Gastrocnemius medialis (tissue), 4 donors: ENCODE measurements at regions not wholly inside any gene's neighbourhood (a gene's known extent, or its start where the extent isn't known, plus 50 kb on each side); places are given as distances from the start of the nearest gene placed in this dataset.

Experiments
- ATAC-seq, 2 donors: fragments of 150-250 bp; one replicate each; pipeline ENCODE4 v1.9.1; 2016
- DNase-seq, 2 donors: peaks; one replicate each; pipeline ENCODE4 v3.0.0-alpha.2; 2019
- H3K27ac ChIP-seq, 4 donors: fragments of 200-600 bp; sonication (generic); 1 replicate in 1 of 4; 2 replicates in 3 of 4; pipeline ENCODE4 v1.5.1; 2016 to 2018; ENCODE audit warnings: mild to moderate bottlenecking in 2 of 4, moderate library complexity in 1 of 4
- H3K27me3 ChIP-seq, 3 donors: fragments of 200-600 bp; sonication (generic) in 2 of 3; 1 replicate in 1 of 3; 2 replicates in 2 of 3; pipeline versions ENCODE4 v1.5.1 to v1.6.0; 2016 to 2019; ENCODE audit warnings: mild to moderate bottlenecking in 1 of 3, moderate library complexity in 1 of 3
- H3K36me3 ChIP-seq, 2 donors: fragments of 200-600 bp; sonication (generic) in 1 of 2; one replicate each; pipeline ENCODE4 v1.5.1; 2017 to 2018
- H3K4me1 ChIP-seq, 2 donors: fragments of 200-600 bp; sonication (generic) in 1 of 2; one replicate each; pipeline ENCODE4 v1.5.1; 2016 to 2017; ENCODE audit warnings: mild to moderate bottlenecking in 2 of 2
- H3K4me3 ChIP-seq, 4 donors: fragments of 200-600 bp; sonication (generic) in 3 of 4; 1 replicate in 1 of 4; 2 replicates in 3 of 4; pipeline ENCODE4 v1.5.1; 2016 to 2019; ENCODE audit warnings: mild to moderate bottlenecking in 2 of 4
- H3K9me3 ChIP-seq, 3 donors: fragments of 200-600 bp; sonication (generic) in 2 of 3; 1 replicate in 1 of 3; 2 replicates in 2 of 3; pipeline ENCODE4 v1.5.1; 2016 to 2019
- POLR2A ChIP-seq, 2 donors: fragments of 450-650 bp; IDR thresholded peaks; one replicate each; pipeline ENCODE4 v1.6.1; 2017; ENCODE audit warnings: antibody characterized with exemption in 2 of 2, mild to moderate bottlenecking in 2 of 2, moderate library complexity in 2 of 2
- in situ Hi-C, 4 donors: fragments of 200-750 bp; cut with MboI; loops; one replicate each; pipeline versions ENCODE4 v1.15.0 to v1.8.0; 2017; ENCODE audit warnings: low sequenced_read_pairs in 4 of 4
- intact Hi-C: fragments of 100-400 bp; cut with DNase I; formaldehyde crosslinking; loops from one replicate; pipeline ENCODE4 v1.15.1; 2023; ENCODE audit warnings: low total_unique reads
- TF ChIP-seq, protein P1 (sequence below), 5 experiments: fragments of 450-650 bp in 3 of 5; fragments of 200-600 bp in 2 of 5; sonication (generic) in 2 of 5; IDR thresholded peaks in 4 of 5; conservative IDR thresholded peaks in 1 of 5; 1 replicate in 4 of 5; 2 replicates in 1 of 5; pipeline ENCODE4 v1.5.1; 2016 to 2019; ENCODE audit warnings: antibody characterized with exemption in 5 of 5, mild to moderate bottlenecking in 3 of 5, moderate library complexity in 3 of 5

DNA sequence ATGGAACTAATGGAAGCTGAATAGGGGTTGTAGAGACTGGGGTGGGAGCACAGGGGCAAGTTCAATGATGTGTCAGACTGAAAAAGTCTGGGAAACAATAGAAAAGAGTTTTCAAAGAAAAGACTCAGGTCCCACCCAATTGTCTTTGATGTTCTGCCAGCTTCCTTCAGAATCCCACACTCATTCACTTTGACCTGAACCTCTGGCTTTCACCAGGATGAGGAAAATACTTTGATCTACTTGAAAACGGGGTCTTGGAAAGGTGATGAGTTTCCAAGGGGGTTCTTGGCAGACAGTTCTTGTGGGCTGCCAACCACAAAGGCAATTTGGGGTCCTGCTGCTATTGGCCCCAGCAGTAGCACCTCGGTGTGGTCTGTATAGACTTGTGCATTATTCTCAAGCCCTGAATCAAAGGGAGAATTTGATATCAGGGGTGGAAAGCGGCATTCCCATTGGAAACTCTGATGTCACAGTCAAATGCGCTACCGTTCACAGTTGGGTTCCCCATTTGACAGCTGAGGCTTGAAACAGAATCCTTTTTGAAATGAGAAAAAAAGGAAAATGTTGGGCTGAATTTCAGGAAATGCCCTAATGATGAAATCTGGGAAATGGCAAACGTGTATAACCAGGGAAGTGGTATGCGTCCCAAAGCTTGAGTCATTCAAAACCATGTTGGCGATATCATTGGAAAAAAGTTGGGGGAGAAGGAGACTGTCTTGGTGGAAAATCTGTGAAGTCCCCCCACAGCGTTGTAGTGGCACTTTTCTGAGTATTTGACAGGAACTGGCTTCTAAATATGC is 229.2 kb upstream of the LRTM1 start:
- TF ChIP-seq, protein P1, sequence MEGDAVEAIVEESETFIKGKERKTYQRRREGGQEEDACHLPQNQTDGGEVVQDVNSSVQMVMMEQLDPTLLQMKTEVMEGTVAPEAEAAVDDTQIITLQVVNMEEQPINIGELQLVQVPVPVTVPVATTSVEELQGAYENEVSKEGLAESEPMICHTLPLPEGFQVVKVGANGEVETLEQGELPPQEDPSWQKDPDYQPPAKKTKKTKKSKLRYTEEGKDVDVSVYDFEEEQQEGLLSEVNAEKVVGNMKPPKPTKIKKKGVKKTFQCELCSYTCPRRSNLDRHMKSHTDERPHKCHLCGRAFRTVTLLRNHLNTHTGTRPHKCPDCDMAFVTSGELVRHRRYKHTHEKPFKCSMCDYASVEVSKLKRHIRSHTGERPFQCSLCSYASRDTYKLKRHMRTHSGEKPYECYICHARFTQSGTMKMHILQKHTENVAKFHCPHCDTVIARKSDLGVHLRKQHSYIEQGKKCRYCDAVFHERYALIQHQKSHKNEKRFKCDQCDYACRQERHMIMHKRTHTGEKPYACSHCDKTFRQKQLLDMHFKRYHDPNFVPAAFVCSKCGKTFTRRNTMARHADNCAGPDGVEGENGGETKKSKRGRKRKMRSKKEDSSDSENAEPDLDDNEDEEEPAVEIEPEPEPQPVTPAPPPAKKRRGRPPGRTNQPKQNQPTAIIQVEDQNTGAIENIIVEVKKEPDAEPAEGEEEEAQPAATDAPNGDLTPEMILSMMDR (IDR thresholded peaks at IDR 0.05 in 4 of 5, conservative IDR thresholded peaks at IDR 0.05 in 1 of 5): no peak
- no peak for TF ChIP-seq POLR2A (IDR thresholded peaks at IDR 0.05)
- Histone ChIP-seq H3K4me1 (no peaks in the 10 kb centered on the region), H3K27ac (no peak overlapping the region), H3K36me3 (no peaks in the 10 kb centered on the region), H3K4me3 (no peak overlapping the region), H3K9me3 (no peaks in the 10 kb centered on the region), H3K27me3 (peaks cover 0 to 3% (median 2%) of the 10 kb centered on the region in 3 donors)
- intact Hi-C loops (no loop called here), in situ Hi-C loops (no loop called here)
- DNase-seq: no peak
- ATAC-seq: no peak

DNA sequence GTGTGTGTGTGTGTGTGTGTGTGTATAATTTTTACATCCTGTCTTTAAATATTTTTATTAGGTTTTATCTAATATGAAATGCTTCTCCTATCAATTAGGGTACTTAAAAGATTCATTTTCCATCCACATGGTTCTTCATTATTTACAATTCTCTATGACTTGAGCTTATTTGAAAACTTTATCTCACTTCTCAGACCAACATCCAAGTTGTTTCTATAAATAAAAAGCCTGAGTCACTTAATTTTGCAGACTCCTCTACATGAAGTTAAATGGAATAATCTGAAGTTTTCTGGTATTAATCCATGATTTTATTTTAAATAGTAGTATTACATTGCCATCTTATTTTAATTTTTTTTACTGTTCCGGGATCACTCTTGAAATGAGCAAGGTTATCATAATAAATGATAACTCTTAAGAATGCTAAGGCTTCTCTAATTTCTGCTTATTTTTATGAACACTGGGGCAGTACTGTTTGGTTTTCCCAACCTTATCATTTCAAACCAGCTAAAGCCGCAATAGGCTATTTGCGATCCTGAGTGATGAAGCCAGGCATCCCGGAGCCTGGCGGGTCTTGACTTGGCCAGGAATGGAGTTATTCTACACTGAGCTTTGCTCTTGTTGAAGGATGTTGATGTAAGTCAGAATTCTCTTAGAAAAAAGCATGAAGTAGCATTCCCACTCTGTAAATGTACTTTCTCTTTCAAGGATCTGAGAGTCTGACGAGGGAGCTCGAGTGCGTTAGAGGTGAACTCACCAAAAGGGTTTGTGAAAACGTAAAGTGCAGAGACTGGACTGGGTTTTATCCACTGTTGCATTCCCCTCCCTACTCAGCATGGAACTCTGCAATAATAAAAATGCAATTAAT is 220.2 kb upstream of the LRTM1 start:
- Histone ChIP-seq H3K36me3 (no peaks in the 10 kb centered on the region), H3K4me1 (no peaks in the 10 kb centered on the region), H3K4me3 (no peak overlapping the region), H3K27me3 (peaks cover 0 to 3% (median 0%) of the 10 kb centered on the region in 3 donors), H3K27ac (no peak overlapping the region), H3K9me3 (no peaks in the 10 kb centered on the region)
- DNase-seq (no peak), ATAC-seq (no peak)
- no peak for TF ChIP-seq POLR2A (IDR thresholded peaks at IDR 0.05)
- TF ChIP-seq, protein P1 (IDR thresholded peaks at IDR 0.05 in 4 of 5, conservative IDR thresholded peaks at IDR 0.05 in 1 of 5): no peak
- in situ Hi-C loops (no loop called here), intact Hi-C loops (no loop called here)

DNA sequence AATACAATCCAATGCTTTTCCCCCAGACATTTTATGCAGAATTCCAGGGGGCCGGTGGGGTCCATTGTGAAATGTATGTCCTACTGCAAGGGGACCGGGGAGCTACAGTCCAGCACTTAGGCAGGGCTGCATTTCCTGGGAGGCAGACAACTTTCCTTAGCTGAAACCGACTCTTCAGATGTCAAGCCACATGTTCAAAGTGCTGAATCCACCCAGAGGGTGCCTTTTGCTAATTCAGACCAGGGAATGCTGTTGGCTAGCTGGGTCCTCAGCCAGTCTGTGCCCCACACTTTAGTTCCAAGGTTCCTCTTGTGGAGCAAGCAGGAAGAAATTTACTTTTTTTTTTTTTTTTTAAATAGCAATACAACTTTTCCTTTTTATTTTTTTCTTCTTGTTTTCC is 219.5 kb upstream of the LRTM1 start:
- Histone ChIP-seq H3K9me3 (no peaks in the 10 kb centered on the region), H3K4me1 (no peaks in the 10 kb centered on the region), H3K27me3 (peaks cover 0 to 3% (median 0%) of the 10 kb centered on the region in 3 donors), H3K36me3 (no peaks in the 10 kb centered on the region), H3K4me3 (no peak overlapping the region), H3K27ac (no peak overlapping the region)
- in situ Hi-C loops: no loop called here
- TF ChIP-seq, protein P1 (IDR thresholded peaks at IDR 0.05 in 4 of 5, conservative IDR thresholded peaks at IDR 0.05 in 1 of 5): no peak
- TF ChIP-seq POLR2A (IDR thresholded peaks at IDR 0.05): no peak
- no peak for DNase-seq
- ATAC-seq: no peak
- intact Hi-C loops: no loop called here

DNA sequence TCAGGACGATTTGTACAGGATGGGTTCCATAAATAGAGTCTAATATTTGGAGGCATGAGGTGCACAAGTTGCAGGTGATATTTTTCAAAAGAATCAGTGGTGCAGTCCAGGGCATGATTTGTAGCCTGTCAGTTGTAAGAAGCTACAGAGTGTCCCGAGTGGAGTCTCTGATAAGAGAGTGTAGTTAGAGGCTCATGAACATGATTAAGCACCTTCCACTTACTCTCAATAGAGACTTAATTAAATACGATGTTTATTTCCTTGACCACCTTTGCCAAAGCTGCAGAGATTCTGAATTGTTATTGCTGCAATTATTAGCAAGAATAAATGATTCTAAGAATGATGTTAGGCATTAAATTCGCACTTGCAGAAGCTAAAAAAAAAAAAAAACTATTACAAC is 218.4 kb upstream of the LRTM1 start:
- TF ChIP-seq, protein P1 (IDR thresholded peaks at IDR 0.05 in 4 of 5, conservative IDR thresholded peaks at IDR 0.05 in 1 of 5): no peak
- TF ChIP-seq POLR2A (IDR thresholded peaks at IDR 0.05): no peak
- Histone ChIP-seq H3K4me3 (no peak overlapping the region), H3K9me3 (no peaks in the 10 kb centered on the region), H3K27me3 (peaks cover 0 to 3% (median 0%) of the 10 kb centered on the region in 3 donors), H3K27ac (no peak overlapping the region), H3K36me3 (no peaks in the 10 kb centered on the region), H3K4me1 (no peaks in the 10 kb centered on the region)
- ATAC-seq (no peak), DNase-seq (no peak)
- in situ Hi-C loops: no loop called here
- intact Hi-C loops: no loop called here
